ENCODE measurements at regions not wholly inside any gene's neighbourhood (a gene's known extent, or its start where the extent isn't known, plus 50 kb on each side); places are given as distances from the start of the nearest gene placed in this dataset.
"Not testable (repeated sequence)": the region's sequence is repeated elsewhere in the genome, so short reads cannot be mapped to it uniquely, and the experiment has no call there.

DNA sequence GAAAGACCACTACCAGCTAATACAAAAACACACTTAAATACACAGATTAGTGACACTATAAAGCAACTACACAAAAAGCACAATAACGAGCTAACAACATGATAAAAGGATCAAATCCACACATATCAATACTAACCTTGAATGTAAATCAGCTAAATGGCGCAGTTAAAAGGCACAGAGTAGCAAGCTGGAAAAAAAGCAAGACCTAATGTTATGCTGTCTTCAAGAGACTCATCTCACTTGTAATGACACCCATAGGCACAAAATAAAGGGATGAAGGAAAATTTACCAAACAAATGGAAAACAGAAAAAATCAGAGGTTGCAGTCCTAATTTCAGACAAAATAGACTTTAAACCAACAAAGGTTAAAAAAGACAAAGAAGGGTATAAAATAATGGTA is 86.3 kb downstream of the NUS1 start:
- Mint-ChIP-seq H3K9me3 (peaks cover 1 to 15% of the 10 kb centered on the region in 2 donors), H3K4me1 (ENCODE audit: low read depth) (no peaks in the 10 kb centered on the region), H3K27ac (no peak overlapping the region), H3K27me3 (ENCODE audit: low read depth) (no peaks in the 10 kb centered on the region), H3K36me3 (ENCODE audit: insufficient read depth in 2 of 2) (peaks cover 0 to 2% of the 10 kb centered on the region in 2 donors), H3K4me3 (no peak overlapping the region)
- DNase-seq (no peak), ATAC-seq (replicated peaks in 1 of 2) (no peak)

DNA sequence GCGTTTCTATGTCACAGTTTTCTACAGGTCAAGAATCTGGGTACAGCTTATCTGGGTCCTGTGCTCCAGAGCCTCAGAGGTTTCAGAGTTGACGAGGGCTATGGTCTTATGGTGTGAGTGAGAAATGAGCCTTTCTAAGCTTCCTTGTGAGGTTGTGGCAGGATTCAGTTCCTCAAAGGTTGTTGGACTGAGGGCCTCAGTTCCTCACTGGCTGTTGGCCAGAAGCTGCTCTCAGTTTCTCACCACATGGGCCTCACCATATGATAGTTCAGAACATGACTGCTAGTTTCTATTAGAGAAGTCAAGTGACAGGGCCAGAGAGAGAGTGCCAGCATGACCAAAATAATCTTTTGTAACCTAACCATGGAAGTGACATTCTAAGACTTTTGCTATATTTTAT is 96.1 kb downstream of the NUS1 start:
- no peaks in the 10 kb centered on the region for H3K4me1 Mint-ChIP-seq (ENCODE audit: low read depth)
- H3K27ac Mint-ChIP-seq, result no peak overlapping the region
- ATAC-seq (replicated peaks in 1 of 2) (no peak), DNase-seq (no peak)
- no peaks in the 10 kb centered on the region for H3K36me3 Mint-ChIP-seq (ENCODE audit: insufficient read depth in 2 of 2)
- H3K27me3 Mint-ChIP-seq (ENCODE audit: low read depth), result peaks cover 11% of the 10 kb centered on the region
- peaks cover 0 to 4% of the 10 kb centered on the region in 2 donors for H3K9me3 Mint-ChIP-seq
- no peak overlapping the region for H3K4me3 Mint-ChIP-seq

GRCh38 chr6:117776441-117776840 is 101.2 kb downstream of the NUS1 start:
- Mint-ChIP-seq H3K9me3 (no peaks in the 10 kb centered on the region), H3K27me3 (ENCODE audit: low read depth) (peaks cover 20% of the 10 kb centered on the region), H3K27ac (no peak overlapping the region), H3K4me1 (ENCODE audit: low read depth) (no peaks in the 10 kb centered on the region), H3K4me3 (no peak overlapping the region), H3K36me3 (ENCODE audit: insufficient read depth in 2 of 2) (no peaks in the 10 kb centered on the region)
- no peak for ATAC-seq (replicated peaks in 1 of 2)
- DNase-seq, result no peak

DNA sequence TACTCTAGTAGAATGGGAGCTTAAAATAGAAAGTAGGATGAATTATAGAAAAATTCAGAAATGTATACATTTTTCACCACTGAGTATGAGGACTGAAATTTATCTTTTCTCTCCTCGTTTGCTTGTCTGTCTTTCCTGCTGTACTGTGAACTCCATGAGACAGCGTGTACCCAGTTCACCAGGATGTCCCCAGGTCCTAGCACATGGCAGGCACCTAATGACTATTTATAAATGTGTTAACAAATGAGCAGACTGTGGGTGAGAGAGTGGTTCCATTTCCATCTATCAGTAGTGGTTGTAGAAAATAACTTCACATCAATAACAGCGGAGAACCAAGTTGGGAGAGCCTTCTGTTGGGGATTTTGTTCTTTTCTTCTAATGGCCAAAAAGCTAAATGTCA is 106.3 kb downstream of the NUS1 start:
- H3K27me3 Mint-ChIP-seq (ENCODE audit: low read depth), result peaks cover 8% of the 10 kb centered on the region
- DNase-seq (no peak), ATAC-seq (replicated peaks in 1 of 2) (no peak)
- H3K9me3 Mint-ChIP-seq, result no peaks in the 10 kb centered on the region
- no peak overlapping the region for H3K4me3 Mint-ChIP-seq
- H3K36me3 Mint-ChIP-seq (ENCODE audit: insufficient read depth in 2 of 2), result no peaks in the 10 kb centered on the region
- no peak overlapping the region for H3K27ac Mint-ChIP-seq
- no peaks in the 10 kb centered on the region for H3K4me1 Mint-ChIP-seq (ENCODE audit: low read depth)

GRCh38 chr6:117783279-117783678 is 108.0 kb downstream of the NUS1 start:
- no peaks in the 10 kb centered on the region for H3K9me3 Mint-ChIP-seq
- H3K27me3 Mint-ChIP-seq (ENCODE audit: low read depth), result no peaks in the 10 kb centered on the region
- H3K36me3 Mint-ChIP-seq (ENCODE audit: insufficient read depth in 2 of 2), result no peaks in the 10 kb centered on the region
- DNase-seq, result no peak
- H3K4me1 Mint-ChIP-seq (ENCODE audit: low read depth), result no peaks in the 10 kb centered on the region
- H3K27ac Mint-ChIP-seq, result no peak overlapping the region
- no peak for ATAC-seq (replicated peaks in 1 of 2)
- H3K4me3 Mint-ChIP-seq, result no peak overlapping the region

DNA sequence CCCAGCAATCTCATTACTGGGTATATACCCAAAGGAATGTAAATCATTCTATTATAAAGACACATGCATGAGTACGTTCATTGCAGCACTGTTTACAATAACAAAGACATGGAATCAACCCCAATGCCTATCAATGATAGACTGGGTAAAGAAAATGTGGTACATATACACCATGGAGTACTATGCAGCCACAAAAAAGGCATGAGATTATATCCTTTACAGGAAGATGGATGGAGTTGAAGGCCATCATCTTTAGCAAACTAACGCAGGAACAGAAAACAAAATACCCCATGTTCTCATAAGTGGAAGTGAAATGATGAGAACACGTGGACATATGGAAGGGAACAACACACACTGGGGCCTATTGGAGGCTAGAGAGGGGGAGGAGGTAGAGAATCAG is 115.7 kb downstream of the NUS1 start:
- no peaks in the 10 kb centered on the region for H3K36me3 Mint-ChIP-seq (ENCODE audit: insufficient read depth in 2 of 2)
- no peak overlapping the region for H3K27ac Mint-ChIP-seq
- ATAC-seq (replicated peaks in 1 of 2), result no peak
- H3K27me3 Mint-ChIP-seq (ENCODE audit: low read depth), result no peaks in the 10 kb centered on the region
- H3K9me3 Mint-ChIP-seq, result peaks cover 0 to 3% of the 10 kb centered on the region in 2 donors
- no peak overlapping the region for H3K4me3 Mint-ChIP-seq
- no peak for DNase-seq
- no peaks in the 10 kb centered on the region for H3K4me1 Mint-ChIP-seq (ENCODE audit: low read depth)

GRCh38 chr6:117795234-117795633 is 111.8 kb upstream of the SLC35F1 start:
- Mint-ChIP-seq H3K9me3 (peaks cover 0 to 3% of the 10 kb centered on the region in 2 donors), H3K27me3 (ENCODE audit: low read depth) (no peaks in the 10 kb centered on the region), H3K27ac (no peak overlapping the region), H3K4me3 (no peak overlapping the region), H3K4me1 (ENCODE audit: low read depth) (no peaks in the 10 kb centered on the region), H3K36me3 (ENCODE audit: insufficient read depth in 2 of 2) (no peaks in the 10 kb centered on the region)
- DNase-seq (no peak), ATAC-seq (replicated peaks in 1 of 2) (no peak)

GRCh38 chr6:117798819-117799218 is 108.2 kb upstream of the SLC35F1 start:
- not testable (repeated sequence) for H3K36me3 Mint-ChIP-seq (ENCODE audit: insufficient read depth in 2 of 2); H3K9me3 Mint-ChIP-seq

GRCh38 chr6:117810269-117810668 is 96.8 kb upstream of the SLC35F1 start:
- Mint-ChIP-seq H3K27me3 (ENCODE audit: low read depth) (no peaks in the 10 kb centered on the region), H3K4me1 (ENCODE audit: low read depth) (no peaks in the 10 kb centered on the region), H3K36me3 (ENCODE audit: insufficient read depth in 2 of 2) (no peaks in the 10 kb centered on the region), H3K27ac (no peak overlapping the region), H3K9me3 (no peaks in the 10 kb centered on the region), H3K4me3 (no peak overlapping the region)
- DNase-seq (no peak), ATAC-seq (replicated peaks in 1 of 2) (no peak)

More at GRCh38 chr6:117798819-117799218, 108.2 kb upstream of the SLC35F1 start:
- not testable (repeated sequence) for H3K4me1 Mint-ChIP-seq (ENCODE audit: low read depth); H3K27ac Mint-ChIP-seq; ATAC-seq (replicated peaks in 1 of 2); DNase-seq; H3K27me3 Mint-ChIP-seq (ENCODE audit: low read depth); H3K4me3 Mint-ChIP-seq

GRCh38 chr6:117817499-117817898 is 89.6 kb upstream of the SLC35F1 start:
- Mint-ChIP-seq H3K4me3 (no peak overlapping the region), H3K27ac (no peak overlapping the region), H3K4me1 (ENCODE audit: low read depth) (no peaks in the 10 kb centered on the region), H3K9me3 (peaks cover 5 to 8% of the 10 kb centered on the region in 2 donors), H3K27me3 (ENCODE audit: low read depth) (no peaks in the 10 kb centered on the region), H3K36me3 (ENCODE audit: insufficient read depth in 2 of 2) (peaks cover 0 to 3% of the 10 kb centered on the region in 2 donors)
- no peak for DNase-seq
- ATAC-seq (replicated peaks in 1 of 2), result no peak

GRCh38 chr6:117817992-117818391 is 89.1 kb upstream of the SLC35F1 start:
- peaks cover 5 to 8% of the 10 kb centered on the region in 2 donors for H3K9me3 Mint-ChIP-seq
- H3K4me1 Mint-ChIP-seq (ENCODE audit: low read depth), result no peaks in the 10 kb centered on the region
- H3K36me3 Mint-ChIP-seq (ENCODE audit: insufficient read depth in 2 of 2), result peaks cover 0 to 3% of the 10 kb centered on the region in 2 donors
- H3K4me3 Mint-ChIP-seq, result no peak overlapping the region
- H3K27me3 Mint-ChIP-seq (ENCODE audit: low read depth), result no peaks in the 10 kb centered on the region
- H3K27ac Mint-ChIP-seq, result no peak overlapping the region
- no peak for DNase-seq
- ATAC-seq (replicated peaks in 1 of 2), result no peak

DNA sequence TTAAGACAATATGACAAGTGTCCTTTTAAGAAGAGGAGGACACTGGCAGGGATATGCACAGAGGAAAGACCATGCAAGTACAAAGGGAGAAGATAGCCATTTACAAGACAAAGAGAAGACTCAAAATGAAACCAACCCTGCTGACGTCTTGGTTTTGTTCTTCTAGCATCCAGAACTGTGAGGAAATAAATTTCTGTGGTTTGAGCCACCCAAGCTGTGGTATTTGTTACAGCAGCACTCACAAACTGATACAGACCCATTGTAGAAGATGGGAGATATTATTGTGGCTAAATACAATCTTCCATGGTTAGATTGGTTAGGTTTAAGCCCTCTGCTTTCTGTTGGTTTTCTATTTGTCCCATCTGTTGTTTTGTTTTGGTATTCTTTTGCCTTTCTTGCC is 88.6 kb upstream of the SLC35F1 start:
- Mint-ChIP-seq H3K4me1 (ENCODE audit: low read depth) (no peaks in the 10 kb centered on the region), H3K27me3 (ENCODE audit: low read depth) (no peaks in the 10 kb centered on the region), H3K36me3 (ENCODE audit: insufficient read depth in 2 of 2) (peaks cover 0 to 3% of the 10 kb centered on the region in 2 donors), H3K9me3 (peaks cover 5 to 8% of the 10 kb centered on the region in 2 donors), H3K27ac (no peak overlapping the region), H3K4me3 (no peak overlapping the region)
- ATAC-seq (replicated peaks in 1 of 2), result no peak
- no peak for DNase-seq

- Mint-ChIP-seq H3K27me3 (ENCODE audit: low read depth) (peaks cover 26% of the 10 kb centered on the region), H3K4me1 (ENCODE audit: low read depth) (no peaks in the 10 kb centered on the region), H3K27ac (no peak overlapping the region), H3K9me3 (peaks cover 0 to 3% of the 10 kb centered on the region in 2 donors), H3K4me3 (no peak overlapping the region), H3K36me3 (ENCODE audit: insufficient read depth in 2 of 2) (peaks cover 0 to 1% of the 10 kb centered on the region in 2 donors)
- no peak for DNase-seq
- peak in 1 of 2 donors; percentile 45 for ATAC-seq (replicated peaks in 1 of 2)
Measured at GRCh38 chr6:117829594-117830319, 77.3 kb upstream of the SLC35F1 start.

DNA sequence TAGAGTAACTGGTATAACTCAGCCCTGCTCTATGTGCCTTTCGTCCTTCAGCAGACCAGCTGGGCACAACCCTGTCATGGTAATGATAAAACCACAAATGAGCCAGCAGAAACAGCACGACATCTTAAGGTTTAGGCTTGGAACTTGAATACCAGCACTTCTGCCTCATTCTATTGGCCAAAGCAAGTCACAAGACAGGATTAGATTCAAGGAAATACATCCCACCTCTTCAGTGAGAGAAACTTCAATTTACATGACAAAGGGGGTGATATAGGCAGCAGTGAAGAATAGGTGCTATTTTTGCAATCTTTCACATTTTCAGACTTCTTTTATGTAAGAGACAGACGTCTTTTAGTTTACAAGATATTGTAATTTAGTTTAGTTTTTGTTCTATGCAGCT is 69.8 kb upstream of the SLC35F1 start:
- no peaks in the 10 kb centered on the region for H3K27me3 Mint-ChIP-seq (ENCODE audit: low read depth)
- no peak overlapping the region for H3K27ac Mint-ChIP-seq
- H3K36me3 Mint-ChIP-seq (ENCODE audit: insufficient read depth in 2 of 2), result no peaks in the 10 kb centered on the region
- H3K4me3 Mint-ChIP-seq, result no peak overlapping the region
- no peaks in the 10 kb centered on the region for H3K4me1 Mint-ChIP-seq (ENCODE audit: low read depth)
- DNase-seq (no peak), ATAC-seq (replicated peaks in 1 of 2) (no peak)
- no peaks in the 10 kb centered on the region for H3K9me3 Mint-ChIP-seq
